HepG2 (cell line): ENCODE measurements at regions not wholly inside any gene's neighbourhood (a gene's known extent, or its start where the extent isn't known, plus 50 kb on each side); places are given as distances from the start of the nearest gene placed in this dataset.

Experiments used
- ATAC-seq: fragments of 200-7000 bp; cut with Tn5 transposase; 3 replicates; pipeline ENCODE4 v1.9.1; 2020; ENCODE audit warnings: mild to moderate bottlenecking, moderate library complexity
- BruUV-seq: library from RNA; stranded (reverse); fragments of 400-500 nt; replicated peaks from 2 replicates; lab custom pipeline; 2021; lab: Mats Ljungman, UMichigan
- CTCF ChIA-PET: fragments of 300-600 bp; formaldehyde crosslinking; extraction: SDS; loops from one replicate; lab custom pipeline; 2021; ENCODE audit warnings: low total read pairs, inconsistent platforms, low intra/inter-chr PET ratio; lab: Yijun Ruan, JAX
- POLR2A ChIA-PET: fragments of 350-600 bp; sonication (Branson Sonifier 250); formaldehyde crosslinking; loops from one replicate; lab custom pipeline; 2020; ENCODE audit warnings: antibody characterized with exemption, inconsistent platforms; lab: Yijun Ruan, JAX
- DNase-seq: peaks from one replicate; pipeline ENCODE4 v3.0.0-alpha.2; 2015; ENCODE audit warnings: low spot score
- FAIRE-seq: peaks from 3 replicates; lab custom pipeline; 2011; peaks lifted over from hg19 to GRCh38; lab: Jason Lieb, UNC
- H2AFZ ChIP-seq: one replicate; pipeline ENCODE4 v1.6.1; 2011; ENCODE audit warnings: low read length, inconsistent platforms
- H3K27ac ChIP-seq: fragments of 300-600 bp; 3 replicates; pipeline ENCODE4 v1.8.0; 2011; ENCODE audit warnings: mixed run types, mild to moderate bottlenecking, mixed read lengths, low read length, inconsistent platforms; ENCODE audit not compliant: insufficient read depth; ENCODE audit errors: extremely low read length
- H3K27me3 ChIP-seq, 2 experiments: fragments of 200-600 bp in 1 of 2; 2 replicates in 1 of 2; 3 replicates in 1 of 2; pipeline versions ENCODE4 v1.6.0 to v1.8.0; 2011; ENCODE audit warnings: low read length in 2 of 2, mild to moderate bottlenecking in 2 of 2, moderate library complexity in 2 of 2, inconsistent platforms in 1 of 2; ENCODE audit not compliant: insufficient read depth in 2 of 2, control insufficient read depth in 1 of 2
- H3K36me3 ChIP-seq, 2 experiments: fragments of 200-600 bp in 1 of 2; replicated peaks in 1 of 2; 2 replicates in 1 of 2; 3 replicates in 1 of 2; pipeline versions ENCODE4 v1.5.1 to v1.8.0; 2011; ENCODE audit warnings: low read length in 2 of 2, inconsistent platforms in 1 of 2; ENCODE audit not compliant: insufficient read depth in 2 of 2, control insufficient read depth in 1 of 2
- H3K4me1 ChIP-seq: 2 replicates; pipeline ENCODE4 v1.5.1; 2012; ENCODE audit warnings: low read length, inconsistent platforms; ENCODE audit not compliant: insufficient read depth
- H3K4me2 ChIP-seq: 2 replicates; pipeline ENCODE4 v1.6.0; 2011; ENCODE audit warnings: low read depth, low read length, inconsistent platforms
- H3K4me3 ChIP-seq, 3 experiments: fragments of 200-600 bp in 1 of 3; sonication (generic), shearing (Covaris generic) in 1 of 3; replicated peaks in 1 of 3; 2 replicates each; pipeline ENCODE4 v1.5.1; 2011 to 2016; ENCODE audit warnings: low read length in 3 of 3, inconsistent platforms in 2 of 3, low read depth in 2 of 3, mild to moderate bottlenecking in 2 of 3, control low read depth in 1 of 3, mixed read lengths in 1 of 3; ENCODE audit not compliant: insufficient read depth in 1 of 3
- H3K79me2 ChIP-seq: one replicate; pipeline ENCODE4 v1.6.1; 2011; ENCODE audit warnings: low read length, inconsistent platforms; ENCODE audit not compliant: insufficient read depth
- H3K9ac ChIP-seq: 2 replicates; pipeline ENCODE4 v1.6.0; 2011; ENCODE audit warnings: mild to moderate bottlenecking, low read depth, low read length, inconsistent platforms; ENCODE audit not compliant: insufficient read depth
- H3K9me3 ChIP-seq: 2 replicates; pipeline ENCODE4 v1.5.1; 2012; ENCODE audit warnings: mild to moderate bottlenecking, low read length
- H4K20me1 ChIP-seq: 2 replicates; pipeline ENCODE4 v1.6.0; 2011; ENCODE audit warnings: inconsistent platforms, mild to moderate bottlenecking, low read length, moderate library complexity; ENCODE audit not compliant: insufficient read depth
- AGO1 ChIP-seq: fragments of 200-400 bp; formaldehyde crosslinking; IDR thresholded peaks from 2 replicates; pipeline ENCODE4 v1.6.1; 2017; ENCODE audit warnings: mild to moderate bottlenecking, low read depth, low read length, moderate library complexity; ENCODE audit not compliant: poor library complexity, severe bottlenecking
- CC2D1A ChIP-seq: sonication (generic); formaldehyde crosslinking; IDR thresholded peaks from 2 replicates; pipeline ENCODE4 v1.8.1; 2023; ENCODE audit warnings: mild to moderate bottlenecking, missing genetic modification reagents
- EED ChIP-seq: sonication (generic); formaldehyde crosslinking; IDR thresholded peaks from 2 replicates; pipeline ENCODE4 v1.5.0; 2020; ENCODE audit warnings: mild to moderate bottlenecking, missing genetic modification reagents
- ELF3 ChIP-seq: IDR thresholded peaks from 2 replicates; pipeline ENCODE4 v1.6.1; 2016; ENCODE audit warnings: missing genetic modification reagents, missing compliant biosample characterization
- FOXK2 ChIP-seq: fragments of 450-650 bp; IDR thresholded peaks from 2 replicates; pipeline ENCODE4 v1.6.1; 2016
- LCORL ChIP-seq, 2 experiments: fragments of 450-650 bp in 1 of 2; sonication (generic) in 1 of 2; formaldehyde crosslinking in 1 of 2; IDR thresholded peaks; 2 replicates each; pipeline versions ENCODE4 v1.5.0 to v1.6.1; 2017 to 2020; ENCODE audit warnings: antibody characterized with exemption in 1 of 2, missing genetic modification reagents in 1 of 2
- REL ChIP-seq: sonication (generic); formaldehyde crosslinking; conservative IDR thresholded peaks from 2 replicates; pipeline ENCODE4 v1.8.0; 2022; ENCODE audit warnings: mild to moderate bottlenecking, missing genetic modification reagents, moderate library complexity
- SP2 ChIP-seq: sonication (generic); formaldehyde crosslinking; IDR thresholded peaks from 2 replicates; pipeline ENCODE4 v1.5.1; 2020; ENCODE audit warnings: mild to moderate bottlenecking, missing genetic modification reagents
- SUZ12 ChIP-seq: fragments of 150-350 bp; IDR thresholded peaks from 2 replicates; pipeline ENCODE4 v1.6.1; 2014; ENCODE audit warnings: low read depth, low read length
- TAF15 ChIP-seq: fragments of 200-400 bp; formaldehyde crosslinking; IDR thresholded peaks from one replicate; pipeline ENCODE4 v1.6.1; 2018; ENCODE audit warnings: mild to moderate bottlenecking, low read depth, low read length; ENCODE audit not compliant: poor library complexity, severe bottlenecking
- TRIM24 ChIP-seq: sonication (generic); formaldehyde crosslinking; IDR thresholded peaks from 2 replicates; pipeline ENCODE4 v1.8.0; 2022; ENCODE audit warnings: mild to moderate bottlenecking, missing genetic modification reagents
- XRCC5 ChIP-seq: fragments of 200-400 bp; formaldehyde crosslinking; optimal IDR thresholded peaks from 2 replicates; pipeline ENCODE3; 2017; ENCODE audit warnings: mild to moderate bottlenecking, low read length
- YY1 ChIP-seq: IDR thresholded peaks from 2 replicates; pipeline ENCODE4 v1.6.1; 2011; ENCODE audit warnings: low read length, low read depth, moderate library complexity, mild to moderate bottlenecking; ENCODE audit not compliant: insufficient read depth, insufficient replicate concordance
- ZNF331 ChIP-seq: sonication (generic); formaldehyde crosslinking; IDR thresholded peaks from 2 replicates; pipeline ENCODE4 v1.4.0; 2020; ENCODE audit warnings: missing genetic modification reagents
- ZNF816 ChIP-seq: sonication (generic); formaldehyde crosslinking; IDR thresholded peaks from 2 replicates; pipeline ENCODE4 v1.8.0; 2022; ENCODE audit warnings: missing genetic modification reagents, mild to moderate bottlenecking, borderline replicate concordance
- WGBS: methylation state at CpG from one replicate; pipeline ENCODE4 v1.1.6; 2017; ENCODE audit warnings: low lambda C conversion rate; 5-methylcytosine and 5-hydroxymethylcytosine counted together
- in situ Hi-C: cut with HindIII; loops from 2 replicates; pipeline ENCODE4 v1.10.0; 2017; ENCODE audit warnings: low pct_unique_long_range_greater_than_20kb; ENCODE audit not compliant: extremely low pct_ligation_motif_present
- intact Hi-C: fragments of 100-400 bp; cut with micrococcal nuclease; formaldehyde crosslinking; loops from one replicate; pipeline ENCODE4 v1.10.0; 2022; ENCODE audit not compliant: unreplicated experiment
- TF ChIP-seq, protein P1 (sequence below): sonication (generic); formaldehyde crosslinking; IDR thresholded peaks from 2 replicates; pipeline ENCODE4 v1.8.1; 2023; ENCODE audit warnings: mild to moderate bottlenecking, missing genetic modification reagents
- TF ChIP-seq, protein P2 (sequence below): sonication (generic); formaldehyde crosslinking; IDR thresholded peaks from 2 replicates; pipeline ENCODE4 v1.5.0; 2020; ENCODE audit warnings: mild to moderate bottlenecking, missing genetic modification reagents, borderline replicate concordance

DNA sequence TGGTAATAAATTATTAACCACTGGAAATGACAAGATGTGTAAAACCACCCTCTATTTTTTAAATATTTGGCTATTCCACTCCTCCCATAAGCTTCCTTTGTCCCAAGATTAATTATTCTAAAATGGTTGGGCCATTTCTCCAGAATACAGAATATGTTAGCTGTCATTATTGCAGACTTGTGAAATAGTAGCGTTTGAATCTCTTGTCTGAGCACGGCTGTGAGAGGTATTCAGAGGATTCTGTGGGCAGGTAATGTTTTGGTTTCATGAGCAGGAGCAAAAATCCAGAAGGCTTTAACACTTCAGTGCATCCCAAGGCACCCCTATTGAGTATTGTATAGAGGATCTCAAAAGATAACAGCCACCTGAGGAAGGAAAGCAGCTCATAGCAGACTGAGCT lies 256.0 kb downstream of the UQCRFS1 start:
- POLR2A ChIA-PET = no interaction called here
- CTCF ChIA-PET = no interaction called here
- H3K9me3 ChIP-seq = peaks cover 27% of the 10 kb centered on the region
- in situ Hi-C loops = no loop called here
- ATAC-seq = no peak
- FAIRE-seq = no peak
- intact Hi-C loops = no loop called here
- DNase-seq = no peak
- no peaks in the 10 kb centered on the region; a peak in 1 of 5 replicates for H3K27me3 ChIP-seq
- no peaks in the 10 kb centered on the region for H3K36me3 ChIP-seq
- no peak overlapping the region for H3K27ac ChIP-seq
- TF ChIP-seq, protein P1, sequence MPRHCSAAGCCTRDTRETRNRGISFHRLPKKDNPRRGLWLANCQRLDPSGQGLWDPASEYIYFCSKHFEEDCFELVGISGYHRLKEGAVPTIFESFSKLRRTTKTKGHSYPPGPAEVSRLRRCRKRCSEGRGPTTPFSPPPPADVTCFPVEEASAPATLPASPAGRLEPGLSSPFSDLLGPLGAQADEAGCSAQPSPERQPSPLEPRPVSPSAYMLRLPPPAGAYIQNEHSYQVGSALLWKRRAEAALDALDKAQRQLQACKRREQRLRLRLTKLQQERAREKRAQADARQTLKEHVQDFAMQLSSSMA = no peak
- TF ChIP-seq CC2D1A (CRISPR knock-in tag) = no peak
- TF ChIP-seq, protein P2, sequence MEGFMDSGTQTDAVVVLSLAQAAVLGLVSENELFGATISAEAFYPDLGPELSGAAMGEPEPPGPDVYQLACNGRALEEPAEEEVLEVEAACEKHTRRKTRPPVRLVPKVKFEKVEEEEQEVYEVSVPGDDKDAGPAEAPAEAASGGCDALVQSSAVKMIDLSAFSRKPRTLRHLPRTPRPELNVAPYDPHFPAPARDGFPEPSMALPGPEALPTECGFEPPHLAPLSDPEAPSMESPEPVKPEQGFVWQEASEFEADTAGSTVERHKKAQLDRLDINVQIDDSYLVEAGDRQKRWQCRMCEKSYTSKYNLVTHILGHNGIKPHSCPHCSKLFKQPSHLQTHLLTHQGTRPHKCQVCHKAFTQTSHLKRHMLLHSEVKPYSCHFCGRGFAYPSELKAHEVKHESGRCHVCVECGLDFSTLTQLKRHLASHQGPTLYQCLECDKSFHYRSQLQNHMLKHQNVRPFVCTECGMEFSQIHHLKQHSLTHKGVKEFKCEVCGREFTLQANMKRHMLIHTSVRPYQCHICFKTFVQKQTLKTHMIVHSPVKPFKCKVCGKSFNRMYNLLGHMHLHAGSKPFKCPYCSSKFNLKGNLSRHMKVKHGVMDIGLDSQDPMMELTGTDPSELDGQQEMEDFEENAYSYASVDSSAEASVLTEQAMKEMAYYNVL (CRISPR knock-in tag) = no peak
- TF ChIP-seq SP2 = no peak
- TF ChIP-seq ELF3 (CRISPR knock-in tag) = no peak
- H3K4me2 ChIP-seq = no peak overlapping the region
- H3K9ac ChIP-seq = no peak overlapping the region
- no TSS peak for BruUV-seq
- H4K20me1 ChIP-seq = no peaks in the 10 kb centered on the region
- H3K79me2 ChIP-seq = no peaks in the 10 kb centered on the region
- no peaks in the 10 kb centered on the region for H3K4me1 ChIP-seq
- H2AFZ ChIP-seq = no peak overlapping the region
- WGBS = 3% methylated on average over 2 of the region's 2 CpGs
- H3K4me3 ChIP-seq = no peak overlapping the region

DNA sequence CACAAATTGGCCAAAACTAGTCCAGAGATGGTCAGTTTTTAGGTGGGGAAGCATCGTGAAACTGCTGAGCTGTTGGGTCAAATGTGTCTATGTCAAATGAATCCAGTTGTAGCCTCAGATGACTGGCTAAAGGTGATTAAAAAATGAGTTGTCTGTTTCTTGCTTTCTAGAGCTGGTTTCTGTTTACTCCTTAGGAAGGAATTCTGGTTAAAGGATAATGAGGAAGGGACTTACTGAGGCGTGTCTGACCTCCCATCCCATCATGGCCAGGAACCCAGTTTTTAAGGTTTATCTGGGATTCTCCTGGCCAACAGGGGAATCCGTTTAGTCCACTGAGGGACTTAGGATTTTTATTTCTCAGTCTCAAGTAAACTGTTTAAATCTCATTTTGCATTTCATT lies 256.5 kb downstream of the UQCRFS1 start:
- 0% methylated on average over 3 of the region's 3 CpGs for WGBS
- H3K9ac ChIP-seq = no peak overlapping the region
- ChIA-PET POLR2A (no interaction called here), CTCF (no interaction called here)
- H3K4me1 ChIP-seq = no peaks in the 10 kb centered on the region
- no peak overlapping the region for H3K4me2 ChIP-seq
- H3K79me2 ChIP-seq = no peaks in the 10 kb centered on the region
- ATAC-seq (no peak), FAIRE-seq (no peak), DNase-seq (no peak)
- in situ Hi-C loops = no loop called here
- H3K27me3 ChIP-seq = no peaks in the 10 kb centered on the region; a peak in 1 of 5 replicates
- intact Hi-C loops = no loop called here
- H2AFZ ChIP-seq = no peak overlapping the region
- no peaks in the 10 kb centered on the region for H3K36me3 ChIP-seq
- no peak overlapping the region for H3K4me3 ChIP-seq
- no TSS peak for BruUV-seq
- no peaks in the 10 kb centered on the region for H4K20me1 ChIP-seq
- no peak overlapping the region for H3K27ac ChIP-seq
- peaks cover 27% of the 10 kb centered on the region for H3K9me3 ChIP-seq
- TF ChIP-seq ZNF816 (no peak), YY1 (no peak), SUZ12 (no peak), FOXK2 (no peak), EED (CRISPR knock-in tag) (no peak), ZNF331 (CRISPR knock-in tag) (no peak), TAF15 (no peak), AGO1 (no peak), REL (CRISPR knock-in tag) (no peak), TRIM24 (CRISPR knock-in tag) (no peak), LCORL (IDR thresholded peaks at IDR 0.05) (no peak), LCORL (CRISPR knock-in tag; IDR thresholded peaks at IDR 0.05) (no peak), XRCC5 (no peak)
